GM18508 (cell line): ENCODE measurements at regions not wholly inside any gene's neighbourhood (a gene's known extent, or its start where the extent isn't known, plus 50 kb on each side); places are given as distances from the start of the nearest gene placed in this dataset.
"Not testable (repeated sequence)": the region's sequence is repeated elsewhere in the genome, so short reads cannot be mapped to it uniquely, and the experiment has no call there.

ENCODE experiments used
- ATAC-seq: cut with Tn5 transposase; IDR thresholded peaks from one replicate; pipeline ENCODE4 v1.9.1; 2021; ENCODE audit warnings: moderate number of reproducible peaks; ENCODE audit not compliant: insufficient read depth, unreplicated experiment

DNA sequence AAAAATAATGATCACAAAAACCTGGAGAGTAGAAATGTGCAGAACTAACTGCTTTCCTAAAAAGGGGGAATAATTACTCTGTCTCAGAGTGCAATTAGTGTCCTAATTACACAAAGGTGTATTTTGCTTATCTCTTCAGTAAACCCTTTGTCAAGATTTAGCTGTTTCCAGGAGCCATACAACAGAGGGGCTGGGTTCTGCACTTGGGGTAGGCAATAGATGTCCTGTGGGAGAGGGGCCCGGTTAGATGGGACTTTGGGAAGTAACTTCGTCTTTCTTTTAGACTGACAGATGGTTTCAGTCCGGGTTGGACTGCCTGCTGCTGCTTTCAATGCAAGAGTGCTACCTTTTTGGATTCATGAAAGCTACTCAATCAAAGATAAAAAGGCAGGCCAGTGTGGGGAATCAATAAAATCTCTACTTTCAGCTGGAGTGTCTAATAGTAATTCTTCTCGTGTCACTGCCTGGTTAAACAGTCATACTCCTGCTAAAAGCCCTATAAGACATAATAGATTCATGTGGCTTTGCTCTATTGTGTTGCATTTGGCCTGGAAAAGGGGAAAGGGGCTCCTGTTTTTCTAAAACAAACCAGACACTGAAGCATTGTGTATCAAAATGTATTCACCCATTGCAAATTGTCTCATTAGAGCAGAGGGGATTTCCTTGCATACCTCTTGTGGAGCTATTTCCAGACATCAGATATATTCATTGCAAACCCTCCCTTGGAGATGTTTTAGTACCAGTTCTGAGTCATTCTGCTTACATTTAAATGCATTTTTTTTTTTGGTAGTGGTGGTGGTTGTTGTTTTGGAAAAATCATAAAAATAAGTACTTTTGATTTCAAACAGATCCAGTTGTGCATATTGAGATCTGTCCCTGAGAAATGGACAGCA lies 83.3 kb upstream of the PCDH8 start:
- ATAC-seq: no peak

DNA sequence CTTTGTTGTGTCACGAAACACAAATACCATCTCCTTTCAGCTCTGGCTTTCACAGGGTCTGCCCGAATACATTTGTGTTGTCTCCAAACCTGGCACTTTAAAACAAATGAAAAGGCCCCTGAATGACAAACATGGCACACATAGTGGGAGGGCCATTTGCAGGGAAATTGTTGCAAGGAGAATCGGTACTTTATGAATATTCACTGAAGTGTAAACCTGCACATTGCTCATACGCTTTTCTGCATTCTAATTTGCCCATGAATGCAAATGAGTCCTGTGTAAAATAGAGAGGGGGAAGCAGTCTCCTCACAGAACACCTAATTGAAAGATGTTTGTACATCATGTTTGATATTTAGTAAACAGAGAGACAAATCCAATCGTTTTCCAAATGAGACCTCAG lies 82.7 kb upstream of the PCDH8 start:
- no peak for ATAC-seq

DNA sequence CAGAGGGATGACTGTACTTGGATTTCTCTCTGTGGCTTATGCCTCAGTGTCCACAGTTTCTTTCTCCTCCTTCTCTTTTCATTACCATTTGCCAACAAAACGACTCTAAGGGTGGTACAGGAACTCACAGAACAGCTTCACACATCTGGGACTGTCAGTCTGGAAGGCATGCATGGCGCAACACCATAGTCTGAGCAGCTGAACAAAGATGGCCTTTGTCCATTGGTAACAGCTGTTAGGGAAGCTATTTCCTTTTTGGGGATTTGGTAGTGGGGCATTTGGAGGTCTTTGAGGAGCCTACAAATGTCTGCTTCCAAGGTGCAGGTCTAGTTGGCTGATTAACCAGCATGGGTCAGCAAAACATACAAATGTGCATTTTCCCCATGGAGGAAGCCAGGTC lies 81.4 kb upstream of the PCDH8 start:
- ATAC-seq: no peak

DNA sequence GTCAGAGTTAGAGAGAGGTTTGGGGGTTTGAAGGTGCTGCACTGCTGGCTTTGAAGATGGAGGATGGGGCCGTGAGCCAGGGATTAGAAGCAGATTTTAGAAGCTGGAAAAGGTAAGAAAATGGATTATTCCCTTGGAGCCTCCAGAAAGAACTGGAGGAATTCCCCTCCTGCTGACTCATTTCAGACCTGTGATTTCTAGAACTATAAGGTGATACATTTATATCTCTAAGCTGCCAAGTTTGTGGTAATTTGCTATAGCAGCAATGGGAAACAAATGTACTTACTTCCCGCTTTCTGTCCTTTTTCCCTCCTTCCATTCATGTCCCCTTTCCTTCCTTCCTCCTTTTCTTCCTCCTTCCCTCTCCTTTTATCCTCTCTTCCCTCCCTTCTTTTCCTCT lies 78.5 kb upstream of the PCDH8 start:
- no peak for ATAC-seq

DNA sequence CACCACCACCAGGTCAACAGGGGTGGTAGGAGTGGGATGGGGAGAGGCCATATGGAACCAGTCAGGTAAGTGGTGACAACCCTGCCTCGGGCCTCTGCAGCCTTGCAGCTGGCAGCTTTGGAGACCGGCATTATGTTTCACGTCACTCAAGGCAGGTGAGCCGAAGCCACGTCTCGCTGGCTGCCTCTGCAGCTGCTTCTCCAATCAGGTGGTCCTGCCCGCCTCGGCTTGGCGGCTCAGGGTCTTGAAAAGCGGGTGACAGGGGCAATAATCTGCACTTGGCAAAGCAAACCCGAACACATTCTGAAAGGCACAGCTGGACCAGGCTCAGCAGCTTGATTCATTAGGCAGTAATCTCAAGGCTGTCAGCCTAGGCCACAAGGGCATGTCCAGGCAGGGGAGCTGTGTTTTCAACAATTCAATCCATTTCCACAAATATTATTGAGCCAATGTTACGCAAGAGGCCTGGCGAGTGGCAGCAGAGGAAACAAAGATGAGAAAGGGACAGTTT lies 77.4 kb upstream of the PCDH8 start:
- no peak for ATAC-seq

DNA sequence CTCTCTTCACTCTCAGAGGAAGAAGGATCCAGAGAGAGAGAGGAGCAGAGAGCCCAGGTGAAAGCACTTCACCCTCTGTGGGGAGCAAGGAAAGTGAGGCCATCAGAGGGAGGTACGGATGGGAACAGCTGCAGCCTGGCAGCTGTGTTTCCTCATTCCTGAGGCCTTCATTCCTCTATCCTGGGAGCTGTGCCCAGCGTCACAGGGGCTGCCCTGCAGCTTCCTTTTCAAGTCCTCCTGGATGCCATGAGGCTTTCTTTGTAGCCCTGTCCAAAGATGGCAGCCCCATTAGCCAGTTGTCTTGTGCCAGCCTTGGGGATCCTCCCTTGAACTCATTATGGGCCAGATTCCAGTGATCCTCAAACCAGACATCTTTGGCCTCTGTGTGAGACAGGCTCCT lies 76.8 kb upstream of the PCDH8 start:
- no peak for ATAC-seq

DNA sequence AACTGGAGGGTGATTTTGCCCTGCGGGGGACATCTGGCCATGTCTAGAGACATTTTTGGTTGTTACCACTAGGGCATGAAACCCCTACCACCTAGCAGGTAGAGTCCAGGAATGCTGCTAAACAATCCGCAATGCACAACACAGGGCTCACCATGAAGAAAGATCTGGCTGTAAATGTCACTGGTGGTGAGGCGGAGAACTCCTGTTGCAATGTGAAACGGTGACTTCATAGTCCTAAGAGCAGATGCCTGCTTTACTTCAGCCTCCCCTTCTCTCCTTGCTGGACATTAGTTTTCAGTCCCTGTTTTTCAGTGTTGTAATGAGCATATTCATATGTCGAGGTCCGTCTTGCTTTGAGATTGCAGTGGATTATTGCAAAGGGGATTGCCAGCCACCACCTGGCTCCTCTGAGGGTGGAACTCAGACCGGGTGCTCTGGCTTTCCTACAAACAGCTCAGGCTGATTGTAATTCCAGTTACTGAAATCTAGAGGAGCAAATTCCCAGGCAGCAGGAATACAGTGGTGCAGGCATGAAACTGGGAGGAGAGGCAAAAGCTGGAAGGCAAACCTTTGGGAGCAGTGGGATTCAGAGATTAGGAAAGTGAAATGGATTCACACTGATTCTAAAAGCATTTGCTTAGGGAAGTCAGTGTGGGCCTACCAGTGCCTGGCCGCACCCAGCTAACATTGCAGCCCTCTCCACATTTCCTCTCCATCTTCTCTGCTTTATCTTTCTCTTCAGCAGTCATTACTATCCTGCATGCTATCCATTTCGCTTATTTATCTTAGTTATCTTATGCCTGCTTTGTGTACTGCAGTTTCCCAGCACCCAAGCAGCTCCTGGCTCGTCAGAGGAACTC lies 76.1 kb upstream of the PCDH8 start:
- ATAC-seq: no peak

DNA sequence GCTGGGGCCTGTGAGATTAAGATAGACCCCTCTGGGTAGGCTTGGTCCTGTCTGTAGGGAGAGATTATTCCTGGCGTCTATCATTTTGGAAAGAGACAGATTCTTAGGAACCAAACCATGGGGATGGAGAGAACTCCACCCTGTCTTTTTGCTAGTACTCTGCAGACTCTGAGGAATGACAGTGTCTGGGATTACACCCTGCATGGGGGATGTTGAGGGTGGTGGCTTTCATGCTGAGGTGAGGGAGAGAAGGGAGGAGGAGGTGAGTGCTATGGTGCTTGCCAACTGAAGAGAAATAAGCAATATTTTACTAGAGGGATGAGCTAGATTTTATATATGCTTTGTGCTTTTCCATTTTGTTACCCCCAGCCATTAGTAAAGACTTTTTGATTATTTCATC lies 74.5 kb upstream of the PCDH8 start:
- no peak for ATAC-seq

DNA sequence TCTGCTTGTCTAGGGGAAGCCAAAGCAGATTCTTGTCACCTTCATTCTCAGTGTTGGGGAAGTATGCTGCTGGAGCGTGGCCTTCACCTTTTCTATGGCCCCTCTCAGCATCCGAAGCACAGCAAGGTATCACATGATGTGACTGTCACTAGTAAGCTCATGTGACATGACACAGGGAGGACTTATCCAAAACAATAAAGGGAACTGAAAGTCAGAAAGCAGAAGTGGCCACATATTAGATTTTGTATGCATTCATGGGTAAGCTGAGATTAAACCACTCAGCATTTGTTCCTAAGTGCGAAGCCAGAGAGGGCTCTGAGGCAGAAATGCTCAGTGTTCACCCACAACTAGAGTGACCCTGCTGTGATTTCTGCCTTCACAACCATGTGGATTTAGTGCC lies 72.8 kb upstream of the PCDH8 start:
- ATAC-seq: peak; percentile 99

DNA sequence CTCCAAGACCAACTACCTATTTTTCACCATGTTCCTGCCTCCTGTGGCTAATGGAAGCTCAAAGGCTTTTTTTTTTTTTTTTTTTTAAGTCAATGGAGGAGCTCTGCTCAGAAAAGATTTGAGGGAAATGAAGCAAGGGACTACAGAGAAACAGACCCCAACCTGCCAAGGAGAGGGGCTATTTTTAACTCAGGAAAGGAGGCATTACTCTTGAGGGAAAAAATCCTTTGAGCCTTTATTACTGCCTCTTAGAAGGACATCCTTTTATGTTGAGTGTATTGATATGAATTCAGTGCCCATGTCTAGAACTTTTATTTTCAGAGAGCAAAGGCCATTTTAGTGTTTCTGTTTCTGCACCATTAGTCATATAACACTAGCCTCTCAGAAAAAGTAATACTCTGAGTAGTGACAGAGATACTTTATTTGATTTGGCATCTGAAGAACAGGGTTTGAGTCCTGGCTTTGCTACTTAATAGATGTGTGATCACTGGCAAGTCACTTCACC lies 68.1 kb upstream of the PCDH8 start:
- no peak for ATAC-seq

DNA sequence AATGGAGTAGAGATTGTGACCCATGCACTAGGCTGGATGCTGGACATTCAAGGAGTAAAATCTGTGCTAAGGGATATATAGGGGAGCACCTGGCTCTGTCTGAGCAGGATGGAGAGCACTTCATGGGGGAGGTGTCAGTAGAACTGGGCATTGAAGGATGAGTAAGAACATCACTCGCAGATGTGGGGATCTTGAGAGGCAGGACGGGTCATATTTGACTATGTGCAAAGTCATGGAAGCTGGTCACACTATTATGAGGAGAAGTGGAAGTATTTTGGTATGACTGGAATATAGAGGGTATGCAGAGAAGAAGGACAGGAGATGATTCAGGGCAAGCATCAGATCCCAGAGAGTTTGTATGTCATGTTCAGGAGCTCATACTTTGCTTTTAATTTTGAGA lies 62.9 kb upstream of the PCDH8 start:
- ATAC-seq: no peak

DNA sequence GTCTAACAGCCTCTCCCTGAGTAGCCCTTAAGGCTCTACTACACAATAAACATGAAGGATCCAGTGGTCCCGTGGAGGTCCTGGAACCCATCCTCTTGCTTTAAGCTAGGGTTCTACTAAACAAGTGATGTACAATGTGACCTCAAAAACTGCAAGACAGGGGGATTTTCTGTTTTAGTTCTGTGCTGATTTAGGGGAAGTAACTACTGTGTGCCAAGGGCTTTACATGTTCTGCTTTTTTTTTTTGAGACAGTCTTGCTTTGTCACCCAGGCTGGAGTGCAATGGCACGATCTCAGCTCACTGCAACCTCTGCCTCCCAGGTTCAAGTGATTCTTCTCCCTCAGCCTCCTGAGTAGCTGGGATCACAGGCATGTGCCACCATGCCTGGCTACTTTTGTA lies 61.9 kb upstream of the PCDH8 start:
- not testable (repeated sequence) for ATAC-seq

DNA sequence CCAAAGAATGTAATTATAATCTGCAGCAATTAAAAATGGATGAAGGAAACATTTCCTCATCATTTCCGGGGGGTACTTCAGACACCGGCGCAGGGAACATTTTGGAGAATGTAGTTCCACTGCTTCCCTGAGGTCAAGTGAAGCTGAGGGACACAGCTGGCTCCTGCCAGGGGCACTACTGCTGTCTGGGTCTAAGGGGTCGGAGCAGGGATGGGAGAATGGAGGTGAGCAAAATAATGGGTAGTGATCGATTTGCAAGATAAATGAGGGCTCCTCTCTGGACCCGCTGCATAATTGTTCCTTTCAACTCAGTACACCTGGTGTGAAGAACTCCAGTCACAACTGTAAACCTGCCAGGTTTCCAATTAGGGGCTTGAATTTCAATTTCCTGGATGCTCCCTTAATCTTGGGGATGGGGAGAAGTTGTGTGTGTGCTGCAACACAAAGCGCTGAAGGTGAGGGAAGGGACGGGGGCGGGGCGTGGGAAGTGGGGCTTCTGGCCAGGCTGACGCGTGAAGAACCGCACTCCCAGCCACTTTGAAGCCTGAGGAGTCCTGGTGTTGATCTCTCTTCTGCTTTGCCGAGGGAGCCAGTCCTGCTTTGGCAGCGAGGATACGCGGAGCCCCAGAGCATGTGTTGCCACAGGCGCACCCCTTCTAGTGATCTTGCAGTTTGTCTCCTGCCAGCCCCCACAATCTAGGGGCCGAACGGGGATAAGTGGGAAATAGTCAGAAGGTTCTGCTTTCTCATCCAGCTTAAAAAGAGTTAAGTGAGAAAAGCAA lies 57.9 kb upstream of the PCDH8 start:
- no peak for ATAC-seq

DNA sequence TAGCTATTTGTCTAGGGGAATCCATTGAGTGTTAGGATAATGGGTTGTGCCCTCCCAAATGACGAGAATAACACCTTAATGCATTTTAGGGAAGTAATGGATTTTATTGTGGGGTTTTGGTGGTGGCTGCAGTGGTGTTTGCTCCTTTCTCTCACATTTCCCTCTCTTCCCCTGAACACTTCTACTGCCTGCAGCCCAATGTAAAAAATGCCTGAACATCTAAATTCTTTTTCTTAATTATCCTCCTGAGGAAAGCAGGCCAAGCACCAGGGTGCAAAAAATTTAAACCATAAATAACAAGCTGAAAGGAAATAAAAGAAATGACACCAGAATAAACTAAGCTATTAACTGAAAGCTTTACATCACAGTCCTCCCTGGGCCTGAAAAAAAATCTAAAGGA lies 57.3 kb upstream of the PCDH8 start:
- ATAC-seq: no peak

DNA sequence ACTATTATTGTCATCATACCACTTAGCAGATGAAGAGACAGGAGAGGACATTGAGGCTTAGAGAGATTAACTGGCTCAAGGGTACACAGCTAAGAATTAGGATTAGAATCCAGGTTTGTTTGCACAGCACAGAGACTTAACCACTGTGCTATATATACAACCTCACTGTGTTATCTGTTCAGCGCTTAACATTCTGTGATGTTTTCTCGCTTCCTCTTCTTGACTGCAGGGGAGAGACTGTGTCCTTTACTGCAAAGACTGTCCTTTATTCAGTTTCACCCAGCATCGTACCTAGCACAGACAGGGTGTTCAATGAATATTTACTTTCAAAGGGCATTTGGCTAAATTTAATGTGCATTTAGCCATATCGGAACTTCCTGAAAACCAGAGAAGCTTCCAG lies 54.9 kb upstream of the PCDH8 start:
- peak; percentile 96 for ATAC-seq

DNA sequence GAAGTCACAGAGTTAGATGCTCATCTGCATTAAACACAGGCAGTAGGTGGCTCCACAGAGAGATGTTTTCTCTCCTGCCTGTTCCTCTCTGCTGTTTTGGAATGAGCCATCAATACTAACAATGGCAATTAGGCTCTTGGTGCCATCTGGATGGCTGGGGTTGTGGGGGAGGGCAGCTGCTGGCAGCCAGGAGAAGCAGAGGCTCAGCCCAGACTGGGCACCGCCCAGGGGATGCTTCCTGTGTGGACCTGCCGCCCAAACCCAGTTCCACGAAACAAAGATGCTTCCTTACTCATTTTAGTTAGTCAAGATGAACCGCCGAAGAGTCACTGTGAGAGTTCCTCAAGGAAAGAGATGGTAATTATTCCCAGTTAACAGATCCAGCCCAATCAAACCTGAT lies 50.8 kb upstream of the PCDH8 start:
- no peak for ATAC-seq
